HG02642 (cell line): ENCODE measurements at regions not wholly inside any gene's neighbourhood (a gene's known extent, or its start where the extent isn't known, plus 50 kb on each side); places are given as distances from the start of the nearest gene placed in this dataset.
"Not testable (repeated sequence)": the region's sequence is repeated elsewhere in the genome, so short reads cannot be mapped to it uniquely, and the experiment has no call there.

Experiments used
- ATAC-seq: cut with Tn5 transposase; IDR thresholded peaks from one replicate; pipeline ENCODE4 v1.9.1; 2021; ENCODE audit warnings: mild to moderate bottlenecking; ENCODE audit not compliant: unreplicated experiment, poor library complexity

GRCh38 chr10:78437407-78437768, 403.7 kb downstream of the RPS24 start:
- no peak for ATAC-seq

- ATAC-seq = no peak
Measured at GRCh38 chr10:78437998-78438906, 404.6 kb downstream of the RPS24 start.

GRCh38 chr10:78438907-78439809, 405.5 kb downstream of the RPS24 start:
- ATAC-seq = no peak

- no peak for ATAC-seq
Measured at GRCh38 chr10:78441010-78441409, 407.3 kb downstream of the RPS24 start.

GRCh38 chr10:78441694-78442093, 408.0 kb downstream of the RPS24 start:
- no peak for ATAC-seq

- no peak for ATAC-seq
Measured at GRCh38 chr10:78442836-78443550, 409.3 kb downstream of the RPS24 start.

GRCh38 chr10:78443900-78444571, 410.4 kb downstream of the RPS24 start:
- ATAC-seq = no peak

GRCh38 chr10:78444741-78445140, 411.1 kb downstream of the RPS24 start:
- not testable (repeated sequence) for ATAC-seq

- ATAC-seq = no peak
Measured at GRCh38 chr10:78445308-78445707, 411.6 kb downstream of the RPS24 start.

GRCh38 chr10:78448470-78448869, 414.8 kb downstream of the RPS24 start:
- no peak for ATAC-seq

GRCh38 chr10:78448994-78449418, 415.3 kb downstream of the RPS24 start:
- no peak for ATAC-seq

- ATAC-seq = no peak
Measured at GRCh38 chr10:78449554-78449953, 415.9 kb downstream of the RPS24 start.

- ATAC-seq = no peak
Measured at GRCh38 chr10:78450239-78450638, 416.6 kb downstream of the RPS24 start.

- no peak for ATAC-seq
Measured at GRCh38 chr10:78450807-78451485, 417.3 kb downstream of the RPS24 start.

GRCh38 chr10:78451592-78451991, 417.9 kb downstream of the RPS24 start:
- no peak for ATAC-seq

GRCh38 chr10:78454123-78454645, 420.5 kb downstream of the RPS24 start:
- no peak for ATAC-seq

- no peak for ATAC-seq
Measured at GRCh38 chr10:78455236-78455635, 421.6 kb downstream of the RPS24 start.

- no peak for ATAC-seq
Measured at GRCh38 chr10:78455811-78456210, 422.1 kb downstream of the RPS24 start.
